ENCODE measurements at regions not wholly inside any gene's neighbourhood (a gene's known extent, or its start where the extent isn't known, plus 50 kb on each side); places are given as distances from the start of the nearest gene placed in this dataset.

DNA sequence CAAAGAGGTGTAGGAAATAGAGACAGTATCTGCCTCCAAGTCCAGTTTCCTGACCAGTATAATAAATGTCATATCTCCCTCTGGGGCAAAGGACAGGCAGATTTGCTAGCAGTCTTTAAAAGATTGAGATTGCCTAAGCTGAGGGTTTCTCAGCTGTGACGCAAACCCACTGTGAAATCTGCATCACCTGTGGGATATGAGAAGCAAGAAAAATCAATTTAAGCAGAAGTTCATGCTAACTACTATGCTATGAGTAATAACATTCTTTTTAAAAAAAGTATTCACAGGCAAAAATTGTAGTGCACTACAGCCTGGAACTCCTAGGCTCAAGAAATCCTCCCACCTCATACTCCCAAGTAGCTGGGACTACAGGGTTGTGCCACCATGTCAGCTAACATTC lies 168.1 kb upstream of the POC5 start:
- TF ChIP-seq POLR2A (IDR thresholded peaks at IDR 0.05): no peak
- TF ChIP-seq, protein P1, sequence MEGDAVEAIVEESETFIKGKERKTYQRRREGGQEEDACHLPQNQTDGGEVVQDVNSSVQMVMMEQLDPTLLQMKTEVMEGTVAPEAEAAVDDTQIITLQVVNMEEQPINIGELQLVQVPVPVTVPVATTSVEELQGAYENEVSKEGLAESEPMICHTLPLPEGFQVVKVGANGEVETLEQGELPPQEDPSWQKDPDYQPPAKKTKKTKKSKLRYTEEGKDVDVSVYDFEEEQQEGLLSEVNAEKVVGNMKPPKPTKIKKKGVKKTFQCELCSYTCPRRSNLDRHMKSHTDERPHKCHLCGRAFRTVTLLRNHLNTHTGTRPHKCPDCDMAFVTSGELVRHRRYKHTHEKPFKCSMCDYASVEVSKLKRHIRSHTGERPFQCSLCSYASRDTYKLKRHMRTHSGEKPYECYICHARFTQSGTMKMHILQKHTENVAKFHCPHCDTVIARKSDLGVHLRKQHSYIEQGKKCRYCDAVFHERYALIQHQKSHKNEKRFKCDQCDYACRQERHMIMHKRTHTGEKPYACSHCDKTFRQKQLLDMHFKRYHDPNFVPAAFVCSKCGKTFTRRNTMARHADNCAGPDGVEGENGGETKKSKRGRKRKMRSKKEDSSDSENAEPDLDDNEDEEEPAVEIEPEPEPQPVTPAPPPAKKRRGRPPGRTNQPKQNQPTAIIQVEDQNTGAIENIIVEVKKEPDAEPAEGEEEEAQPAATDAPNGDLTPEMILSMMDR (IDR thresholded peaks at IDR 0.05): no peak

Measured in lower leg skin (tissue), 3 donors.